ENCODE measurements at regions not wholly inside any gene's neighbourhood (a gene's known extent, or its start where the extent isn't known, plus 50 kb on each side); places are given as distances from the start of the nearest gene placed in this dataset.

DNA sequence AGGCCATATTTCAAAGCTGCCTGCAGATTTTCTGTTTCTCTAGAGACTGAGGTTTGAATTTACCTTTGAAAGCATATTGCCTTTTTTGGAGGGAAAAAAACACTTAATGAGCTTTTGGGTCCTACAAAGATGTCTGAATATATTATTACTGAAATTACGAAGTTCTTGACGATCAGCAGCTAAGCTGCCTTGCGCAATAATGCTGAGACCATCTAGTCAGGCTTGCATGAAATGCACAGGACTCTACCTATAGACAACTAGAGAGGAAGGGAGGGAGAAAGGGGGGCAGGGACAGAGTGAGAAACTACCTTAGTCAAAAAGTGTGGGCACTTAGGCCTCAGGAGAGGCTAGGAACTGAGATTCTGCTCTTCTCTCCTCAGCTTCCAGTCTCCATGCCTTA lies 175.9 kb upstream of the KIF2A start:
- POLR2A ChIA-PET = no interaction called here
- 53% methylated on average over 3 of the region's 3 CpGs for WGBS (ENCODE audit: low lambda C conversion rate)
- Histone ChIP-seq H3K4me2 (no peak overlapping the region), H3K79me2 (ENCODE audit: insufficient read depth) (no peaks in the 10 kb centered on the region), H4K20me1 (ENCODE audit: insufficient read depth) (no peaks in the 10 kb centered on the region), H3K27me3 (ENCODE audit: insufficient read depth) (no peaks in the 10 kb centered on the region), H3K4me3 (ENCODE audit: low read depth in 2 of 2, low read length in 1 of 2) (no peak overlapping the region), H2AFZ (ENCODE audit: low read depth) (no peak overlapping the region), H3K36me3 (replicated peaks in 1 of 2; ENCODE audit: control insufficient read depth in 1 of 2, insufficient read depth in 2 of 2, low read length in 1 of 2) (no peaks in the 10 kb centered on the region), H3K9ac (no peak overlapping the region), H3K27ac (ENCODE audit: low read depth in 2 of 2, low read length in 1 of 2) (no peak overlapping the region), H3K9me2 (no peaks in the 10 kb centered on the region), H3K9me3 (no peaks in the 10 kb centered on the region), H3K4me1 (ENCODE audit: control insufficient read depth in 1 of 2, insufficient read depth in 2 of 2, low read depth in 1 of 2, low read length in 1 of 2) (no peaks in the 10 kb centered on the region), H3F3A (replicated peaks; ENCODE audit: insufficient read depth) (no peaks in the 10 kb centered on the region)
- DNase-seq = no peak
- no peak for TF ChIP-seq RCOR1 (IDR thresholded peaks at IDR 0.05; ENCODE audit: low read length)
- no peak for TF ChIP-seq CHD2 (IDR thresholded peaks at IDR 0.05; ENCODE audit: low read length, partially characterized antibody)
- TF ChIP-seq NFIC (IDR thresholded peaks at IDR 0.05; ENCODE audit: borderline replicate concordance) = no peak
- no peak for TF ChIP-seq NRF1 (IDR thresholded peaks at IDR 0.05; ENCODE audit: low read depth, low read length)
- TF ChIP-seq POLR2AphosphoS5 (IDR thresholded peaks at IDR 0.05; ENCODE audit: low read depth, low read length) = no peak
- TF ChIP-seq, protein P1, sequence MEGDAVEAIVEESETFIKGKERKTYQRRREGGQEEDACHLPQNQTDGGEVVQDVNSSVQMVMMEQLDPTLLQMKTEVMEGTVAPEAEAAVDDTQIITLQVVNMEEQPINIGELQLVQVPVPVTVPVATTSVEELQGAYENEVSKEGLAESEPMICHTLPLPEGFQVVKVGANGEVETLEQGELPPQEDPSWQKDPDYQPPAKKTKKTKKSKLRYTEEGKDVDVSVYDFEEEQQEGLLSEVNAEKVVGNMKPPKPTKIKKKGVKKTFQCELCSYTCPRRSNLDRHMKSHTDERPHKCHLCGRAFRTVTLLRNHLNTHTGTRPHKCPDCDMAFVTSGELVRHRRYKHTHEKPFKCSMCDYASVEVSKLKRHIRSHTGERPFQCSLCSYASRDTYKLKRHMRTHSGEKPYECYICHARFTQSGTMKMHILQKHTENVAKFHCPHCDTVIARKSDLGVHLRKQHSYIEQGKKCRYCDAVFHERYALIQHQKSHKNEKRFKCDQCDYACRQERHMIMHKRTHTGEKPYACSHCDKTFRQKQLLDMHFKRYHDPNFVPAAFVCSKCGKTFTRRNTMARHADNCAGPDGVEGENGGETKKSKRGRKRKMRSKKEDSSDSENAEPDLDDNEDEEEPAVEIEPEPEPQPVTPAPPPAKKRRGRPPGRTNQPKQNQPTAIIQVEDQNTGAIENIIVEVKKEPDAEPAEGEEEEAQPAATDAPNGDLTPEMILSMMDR (IDR thresholded peaks at IDR 0.05) = no peak
- TF ChIP-seq, protein P2, sequence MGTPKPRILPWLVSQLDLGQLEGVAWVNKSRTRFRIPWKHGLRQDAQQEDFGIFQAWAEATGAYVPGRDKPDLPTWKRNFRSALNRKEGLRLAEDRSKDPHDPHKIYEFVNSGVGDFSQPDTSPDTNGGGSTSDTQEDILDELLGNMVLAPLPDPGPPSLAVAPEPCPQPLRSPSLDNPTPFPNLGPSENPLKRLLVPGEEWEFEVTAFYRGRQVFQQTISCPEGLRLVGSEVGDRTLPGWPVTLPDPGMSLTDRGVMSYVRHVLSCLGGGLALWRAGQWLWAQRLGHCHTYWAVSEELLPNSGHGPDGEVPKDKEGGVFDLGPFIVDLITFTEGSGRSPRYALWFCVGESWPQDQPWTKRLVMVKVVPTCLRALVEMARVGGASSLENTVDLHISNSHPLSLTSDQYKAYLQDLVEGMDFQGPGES (IDR thresholded peaks at IDR 0.05; ENCODE audit: low read depth, low read length) = no peak
- TF ChIP-seq GATA2 (CRISPR knock-in tag; IDR thresholded peaks at IDR 0.05) = no peak
- TF ChIP-seq EZH2phosphoT487 (IDR thresholded peaks at IDR 0.05; ENCODE audit: borderline replicate concordance, low read depth) = no peak
- no peak for TF ChIP-seq SMC3 (IDR thresholded peaks at IDR 0.05; ENCODE audit: low read depth, low read length)
- TF ChIP-seq, protein P3, sequence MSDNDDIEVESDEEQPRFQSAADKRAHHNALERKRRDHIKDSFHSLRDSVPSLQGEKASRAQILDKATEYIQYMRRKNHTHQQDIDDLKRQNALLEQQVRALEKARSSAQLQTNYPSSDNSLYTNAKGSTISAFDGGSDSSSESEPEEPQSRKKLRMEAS (IDR thresholded peaks at IDR 0.05; ENCODE audit: low read depth) = no peak
- CTCF ChIA-PET = interaction anchor here (0.7 to 1.7 kb wide), 3 partner anchors 12 to 195 kb away, joined by 3 to 12 read pairs (median 8); no protein-coding TSS in a partner anchor

- H3K4me2 ChIP-seq = no peak overlapping the region
- H3K79me2 ChIP-seq (ENCODE audit: insufficient read depth) = no peaks in the 10 kb centered on the region
- no peaks in the 10 kb centered on the region for H3K9me2 ChIP-seq
- H3K9me3 ChIP-seq = no peaks in the 10 kb centered on the region
- no peaks in the 10 kb centered on the region for H3K36me3 ChIP-seq (replicated peaks in 1 of 2; ENCODE audit: control insufficient read depth in 1 of 2, insufficient read depth in 2 of 2, low read length in 1 of 2)
- no peak overlapping the region for H2AFZ ChIP-seq (ENCODE audit: low read depth)
- WGBS (ENCODE audit: low lambda C conversion rate) = 21% methylated on average over 1 of the region's 1 CpG
- no peak for DNase-seq
- H3K4me3 ChIP-seq (ENCODE audit: low read depth in 2 of 2, low read length in 1 of 2) = no peak overlapping the region
- no peaks in the 10 kb centered on the region; the same call in 1 of the 2 replicates for H3K27me3 ChIP-seq (ENCODE audit: insufficient read depth)
- no peaks in the 10 kb centered on the region for H3F3A ChIP-seq (replicated peaks; ENCODE audit: insufficient read depth)
- ChIA-PET CTCF (interaction anchor here (0.7 to 2.7 kb wide), 3 partner anchors 9 to 198 kb away, joined by 3 to 8 read pairs (median 4); no protein-coding TSS in a partner anchor), POLR2A (no interaction called here)
- H3K27ac ChIP-seq (ENCODE audit: low read depth in 2 of 2, low read length in 1 of 2) = no peak overlapping the region
- H3K9ac ChIP-seq = no peak overlapping the region
- H3K4me1 ChIP-seq (ENCODE audit: control insufficient read depth in 1 of 2, insufficient read depth in 2 of 2, low read depth in 1 of 2, low read length in 1 of 2) = no peaks in the 10 kb centered on the region
- H4K20me1 ChIP-seq (ENCODE audit: insufficient read depth) = no peaks in the 10 kb centered on the region
- TF ChIP-seq GATA2 (CRISPR knock-in tag; IDR thresholded peaks at IDR 0.05) (no peak), NFIC (IDR thresholded peaks at IDR 0.05; ENCODE audit: borderline replicate concordance) (no peak), RCOR1 (IDR thresholded peaks at IDR 0.05; ENCODE audit: low read length) (no peak), EP300 (IDR thresholded peaks at IDR 0.05; ENCODE audit: borderline replicate concordance in 1 of 2, low read depth in 1 of 2, low read length in 1 of 2) (no peak), ELF1 (IDR thresholded peaks at IDR 0.05) (no peak), MXI1 (IDR thresholded peaks at IDR 0.05; ENCODE audit: low read depth, low read length) (no peak), NRF1 (IDR thresholded peaks at IDR 0.05; ENCODE audit: low read depth, low read length) (no peak), EZH2phosphoT487 (IDR thresholded peaks at IDR 0.05; ENCODE audit: borderline replicate concordance, low read depth) (no peak), GABPA (IDR thresholded peaks at IDR 0.05; ENCODE audit: low read depth) (no peak), FOXM1 (IDR thresholded peaks at IDR 0.05; ENCODE audit: low read depth) (no peak), FOSL2 (IDR thresholded peaks at IDR 0.05; ENCODE audit: borderline replicate concordance, low read depth) (no peak), CHD2 (IDR thresholded peaks at IDR 0.05; ENCODE audit: low read length, partially characterized antibody) (no peak), TCF12 (IDR thresholded peaks at IDR 0.05) (no peak), SIN3A (IDR thresholded peaks at IDR 0.05; ENCODE audit: borderline replicate concordance, low read depth, low read length) (no peak), TEAD4 (IDR thresholded peaks at IDR 0.05; ENCODE audit: borderline replicate concordance, insufficient read depth) (no peak)
- TF ChIP-seq, protein P1 (IDR thresholded peaks at IDR 0.05) = no peak
These were observed 173.7 kb upstream of the KIF2A start for GRCh38 chr5:62132276-62132675.
